ENCODE measurements at regions not wholly inside any gene's neighbourhood (a gene's known extent, or its start where the extent isn't known, plus 50 kb on each side); places are given as distances from the start of the nearest gene placed in this dataset.

DNA sequence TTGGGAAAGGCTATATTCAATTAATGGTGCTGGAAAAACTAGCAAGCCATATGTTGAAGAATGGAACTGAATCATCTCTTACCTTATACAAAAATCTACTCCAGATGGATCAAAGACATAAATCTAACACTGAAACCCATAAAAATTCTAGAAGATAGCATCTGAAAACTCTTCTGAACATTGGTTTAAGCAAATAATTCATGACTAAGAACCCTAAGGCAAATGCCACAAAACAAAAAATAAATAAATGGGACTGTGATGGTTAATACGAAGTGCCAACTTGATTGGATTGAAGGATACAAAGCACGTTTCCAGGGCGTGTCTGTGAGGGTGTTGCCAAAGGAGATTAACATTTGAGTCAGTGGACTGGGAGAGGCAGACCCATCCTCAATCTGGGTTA, 1130.0 kb downstream of the DNAJB9 start (continued):
- TF ChIP-seq, protein P1, sequence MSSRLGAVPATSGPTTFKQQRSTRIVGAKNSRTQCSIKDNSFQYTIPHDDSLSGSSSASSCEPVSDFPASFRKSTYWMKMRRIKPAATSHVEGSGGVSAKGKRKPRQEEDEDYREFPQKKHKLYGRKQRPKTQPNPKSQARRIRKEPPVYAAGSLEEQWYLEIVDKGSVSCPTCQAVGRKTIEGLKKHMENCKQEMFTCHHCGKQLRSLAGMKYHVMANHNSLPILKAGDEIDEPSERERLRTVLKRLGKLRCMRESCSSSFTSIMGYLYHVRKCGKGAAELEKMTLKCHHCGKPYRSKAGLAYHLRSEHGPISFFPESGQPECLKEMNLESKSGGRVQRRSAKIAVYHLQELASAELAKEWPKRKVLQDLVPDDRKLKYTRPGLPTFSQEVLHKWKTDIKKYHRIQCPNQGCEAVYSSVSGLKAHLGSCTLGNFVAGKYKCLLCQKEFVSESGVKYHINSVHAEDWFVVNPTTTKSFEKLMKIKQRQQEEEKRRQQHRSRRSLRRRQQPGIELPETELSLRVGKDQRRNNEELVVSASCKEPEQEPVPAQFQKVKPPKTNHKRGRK (CRISPR knock-in tag; IDR thresholded peaks at IDR 0.05): no peak

GRCh38 chr7:109713366-109713765, 1143.7 kb downstream of the DNAJB9 start:
- intact Hi-C loops (cut with micrococcal nuclease; ENCODE audit: unreplicated experiment) (no loop called here), in situ Hi-C loops (cut with HindIII; ENCODE audit: extremely low pct_ligation_motif_present, low pct_unique_long_range_greater_than_20kb) (no loop called here)
- H3K4me1 ChIP-seq (ENCODE audit: insufficient read depth, low read length): no peaks in the 10 kb centered on the region
- H3K79me2 ChIP-seq (ENCODE audit: insufficient read depth, low read length): no peaks in the 10 kb centered on the region
- no TSS peak for BruUV-seq (replicated peaks)
- 0% methylated on average over 1 of the region's 1 CpG for WGBS (ENCODE audit: low lambda C conversion rate)
- H4K20me1 ChIP-seq (ENCODE audit: insufficient read depth, low read length): no peaks in the 10 kb centered on the region
- TF ChIP-seq ZSCAN21 (CRISPR knock-in tag; IDR thresholded peaks at IDR 0.05; ENCODE audit: borderline replicate concordance): no peak
- no peak for TF ChIP-seq ZNF562 (CRISPR knock-in tag; IDR thresholded peaks at IDR 0.05; ENCODE audit: borderline replicate concordance)
- no peak for TF ChIP-seq ZNF644 (CRISPR knock-in tag; IDR thresholded peaks at IDR 0.05; ENCODE audit: low read depth)
- TF ChIP-seq RAD21 (CRISPR knock-in tag; IDR thresholded peaks at IDR 0.05): no peak
- no peak for TF ChIP-seq JUN (CRISPR knock-in tag; IDR thresholded peaks at IDR 0.05)
- no peak for TF ChIP-seq BATF2 (CRISPR knock-in tag; IDR thresholded peaks at IDR 0.05)
- no peak for TF ChIP-seq MIER2 (CRISPR knock-in tag; IDR thresholded peaks at IDR 0.05)
- TF ChIP-seq, protein P2, sequence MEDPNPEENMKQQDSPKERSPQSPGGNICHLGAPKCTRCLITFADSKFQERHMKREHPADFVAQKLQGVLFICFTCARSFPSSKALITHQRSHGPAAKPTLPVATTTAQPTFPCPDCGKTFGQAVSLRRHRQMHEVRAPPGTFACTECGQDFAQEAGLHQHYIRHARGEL (CRISPR knock-in tag; IDR thresholded peaks at IDR 0.05): no peak
- no peak for TF ChIP-seq FOXK1 (CRISPR knock-in tag; IDR thresholded peaks at IDR 0.05; ENCODE audit: borderline replicate concordance, low read depth)
- DNase-seq (ENCODE audit: low spot score) (no peak), ATAC-seq (no peak), FAIRE-seq (no peak)
- no peaks in the 10 kb centered on the region for H3K36me3 ChIP-seq (replicated peaks in 1 of 2; ENCODE audit: control insufficient read depth in 1 of 2, insufficient read depth in 2 of 2, low read length in 2 of 2)
- no peaks in the 10 kb centered on the region for H3K27me3 ChIP-seq (ENCODE audit: control insufficient read depth in 1 of 2, insufficient read depth in 2 of 2, low read length in 2 of 2)
- H3K9ac ChIP-seq (ENCODE audit: insufficient read depth, low read depth, low read length): no peak overlapping the region
- no peak overlapping the region for H3K4me3 ChIP-seq (replicated peaks in 1 of 3; ENCODE audit: insufficient read depth in 1 of 3, low read depth in 2 of 3, low read length in 3 of 3)
- H3K4me2 ChIP-seq (ENCODE audit: low read depth, low read length): no peak overlapping the region
- H3K27ac ChIP-seq (ENCODE audit: extremely low read length, insufficient read depth, low read length): no peak overlapping the region
- no peak overlapping the region for H2AFZ ChIP-seq (ENCODE audit: low read length)
- H3K9me3 ChIP-seq (ENCODE audit: low read length): no peaks in the 10 kb centered on the region; the same call in 1 of the 2 replicates
- ChIA-PET POLR2A (no interaction called here), CTCF (ENCODE audit: low intra/inter-chr PET ratio, low total read pairs) (no interaction called here)
